Stimulated activated CD8-positive, alpha-beta memory T cell treated with anti-CD3 and anti-CD28 coated beads, Interleukin-4, amount 100 ng/mL, for 1 hour (primary cell): ENCODE measurements at regions not wholly inside any gene's neighbourhood (a gene's known extent, or its start where the extent isn't known, plus 50 kb on each side); places are given as distances from the start of the nearest gene placed in this dataset.

Experiments
- DNase-seq, 2 donors: peaks; one replicate each; pipeline ENCODE4 v3.0.0-alpha.2; 2020; ENCODE audit warnings: low read depth in 2 of 2, low spot score in 1 of 2

DNA sequence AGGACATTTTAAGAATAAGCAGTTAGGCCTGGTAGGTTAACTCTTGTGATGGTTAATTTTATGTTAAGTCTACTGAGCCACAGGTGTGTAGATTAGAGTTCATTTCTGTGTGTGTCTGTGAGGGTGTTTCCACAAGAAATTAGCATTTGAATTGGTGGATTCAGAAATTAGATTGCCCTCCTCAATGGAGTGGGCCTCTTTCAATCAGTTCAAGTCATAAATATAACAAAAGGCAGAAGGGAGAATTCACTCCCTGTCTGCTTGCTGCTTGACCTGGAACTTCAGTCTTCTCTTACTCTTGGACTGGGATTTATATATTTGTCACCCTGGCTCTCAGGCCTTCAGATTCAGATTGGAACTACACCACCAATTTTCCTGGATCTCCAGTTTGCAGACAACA lies 55.3 kb upstream of the POM121L12 start:
- DNase-seq, result no peak

DNA sequence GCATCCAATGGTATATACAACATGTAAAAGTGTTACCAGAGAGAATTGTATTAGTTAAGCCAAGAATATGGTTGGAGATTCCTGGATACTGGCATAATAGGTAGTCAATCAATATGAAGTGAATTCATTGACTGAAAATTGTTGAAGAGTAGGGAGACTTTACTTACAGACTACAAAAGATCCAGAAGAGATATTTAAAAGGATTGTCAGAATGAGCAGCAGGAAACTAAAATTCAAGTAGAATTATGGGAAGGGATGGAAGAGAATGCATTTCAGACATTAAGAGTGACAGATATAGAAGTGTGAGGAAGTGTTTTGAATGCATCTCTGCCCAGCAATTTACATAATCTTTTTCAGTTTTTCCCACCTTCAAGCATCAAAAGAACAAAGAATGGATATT lies 62.3 kb upstream of the POM121L12 start:
- DNase-seq, result no peak

DNA sequence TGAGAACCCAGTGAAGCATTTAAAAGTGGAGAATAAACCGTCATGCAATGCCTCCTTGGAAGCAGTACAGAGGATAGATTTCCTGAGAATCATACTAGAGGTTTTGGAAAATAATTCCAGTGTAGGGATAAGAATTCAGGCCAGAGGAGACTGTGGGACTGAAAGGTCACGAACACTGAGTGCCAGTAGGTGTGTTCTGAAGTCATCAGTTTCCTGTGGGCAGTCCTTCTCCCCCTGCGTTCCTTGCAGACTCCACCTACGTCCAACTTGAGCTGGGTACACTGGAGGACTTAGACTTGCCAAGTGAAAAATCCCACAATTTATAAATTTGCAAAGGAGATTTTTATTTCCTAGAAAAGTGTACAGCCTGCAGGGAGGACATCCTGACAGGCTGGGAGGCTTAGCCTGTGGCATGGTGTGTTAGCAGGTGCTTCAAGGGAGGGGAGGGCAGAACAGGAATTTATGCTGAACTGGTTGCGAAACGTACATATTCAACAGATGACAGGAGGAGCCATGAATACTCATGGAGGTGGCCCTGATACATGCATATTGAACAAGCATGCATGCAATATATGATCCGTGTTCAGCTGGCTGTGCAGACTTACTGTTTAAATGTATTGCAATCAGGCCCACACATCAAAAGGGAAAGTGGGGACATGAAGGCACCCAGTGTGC lies 72.9 kb upstream of the POM121L12 start:
- DNase-seq, result no peak

DNA sequence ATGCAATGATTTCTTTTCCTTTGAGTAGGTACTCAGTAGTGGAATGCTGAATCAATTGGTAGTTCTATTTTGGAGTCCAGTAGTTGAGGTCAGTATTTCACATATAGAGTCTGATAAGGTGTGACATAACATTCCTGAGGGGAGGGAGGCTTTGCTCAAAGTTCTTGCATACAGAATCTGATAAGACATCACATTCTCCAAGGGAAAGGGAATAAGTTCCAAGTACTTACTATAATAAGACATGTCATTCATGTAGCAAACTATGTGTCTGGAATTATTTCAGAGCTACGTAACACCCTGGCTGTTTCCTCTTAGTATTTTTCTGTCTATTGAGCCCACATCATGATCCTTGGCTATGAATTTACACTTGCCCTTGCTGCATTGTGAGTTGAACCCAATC lies 74.3 kb upstream of the POM121L12 start:
- no peak for DNase-seq

DNA sequence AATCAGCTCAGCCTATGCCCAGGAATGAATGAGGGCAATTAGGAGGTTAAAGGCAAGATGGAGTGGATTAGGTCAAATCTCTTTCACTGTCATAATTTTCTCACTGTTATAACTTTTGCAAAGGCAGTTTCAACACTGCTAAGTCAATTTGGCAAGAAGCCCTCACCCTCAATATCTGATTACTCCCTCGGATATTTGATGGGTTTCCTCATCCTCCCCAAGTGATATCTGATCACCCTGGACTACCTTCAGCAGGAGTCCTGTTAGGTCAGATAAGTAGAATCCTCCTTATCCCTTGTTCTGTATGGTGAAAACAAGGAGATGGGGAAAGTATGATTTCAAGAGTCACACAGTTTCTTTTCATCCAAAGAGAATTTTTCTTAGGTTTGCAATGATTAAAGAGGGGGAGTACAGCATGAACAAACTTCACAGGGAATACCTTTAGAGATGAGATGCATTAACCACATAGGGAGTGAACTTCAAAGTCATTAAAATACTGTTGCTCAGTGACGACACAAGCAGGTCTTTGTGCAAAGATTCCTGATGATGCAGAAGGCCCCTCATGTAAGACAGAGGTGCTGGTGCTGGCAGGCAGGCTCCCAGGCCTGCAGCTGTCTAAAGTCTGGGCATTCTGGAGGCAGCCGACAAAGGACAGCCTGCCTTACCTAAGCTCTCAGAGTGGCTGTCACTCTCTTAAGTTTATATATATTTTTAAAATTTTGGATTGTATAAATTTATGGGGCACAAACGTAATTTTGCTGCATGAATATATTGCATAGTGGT lies 75.4 kb upstream of the POM121L12 start:
- no peak for DNase-seq

DNA sequence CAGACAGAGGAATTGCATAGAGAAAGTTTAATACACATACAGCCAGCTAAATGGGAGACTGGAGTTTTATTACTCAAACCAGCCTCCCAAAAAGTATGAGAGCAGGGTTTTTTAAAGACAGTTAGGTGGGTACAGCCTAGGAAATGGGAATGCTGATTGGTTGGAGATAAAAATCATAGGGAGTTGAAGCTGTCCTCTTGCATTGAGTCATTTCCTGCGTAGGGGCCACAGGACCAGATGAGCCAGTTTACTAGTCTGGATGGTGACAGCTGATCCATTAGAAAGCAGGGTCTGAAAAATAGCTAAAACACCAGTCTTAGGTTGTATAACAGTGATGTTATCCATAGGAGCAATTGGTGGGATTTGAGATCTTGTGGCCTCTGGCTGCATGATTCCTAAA lies 76.1 kb upstream of the POM121L12 start:
- no peak for DNase-seq

DNA sequence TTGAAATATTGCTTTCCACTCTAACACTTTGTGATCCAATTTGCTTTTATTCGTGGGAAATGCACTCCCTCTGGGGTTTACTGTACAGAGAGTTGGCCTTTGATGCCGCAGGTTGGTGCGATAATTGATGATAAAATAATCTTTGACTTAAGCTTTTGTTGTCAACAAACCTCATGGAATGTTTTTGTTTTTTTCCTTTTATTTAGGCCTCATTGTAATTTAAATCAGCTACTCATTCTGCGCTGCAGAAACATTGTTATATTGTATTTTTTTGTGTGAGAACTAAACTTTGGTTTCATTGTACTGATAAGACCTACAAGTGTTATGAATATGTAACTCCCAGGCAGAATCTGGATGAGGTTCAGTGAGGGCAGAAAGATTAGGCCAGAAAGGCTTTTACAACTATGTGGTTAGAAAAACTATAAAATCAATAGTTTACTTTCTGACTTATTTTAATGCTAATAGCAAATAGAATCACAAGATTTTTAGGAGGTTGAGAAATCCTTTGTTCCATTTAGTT lies 76.8 kb upstream of the POM121L12 start:
- DNase-seq, result no peak

DNA sequence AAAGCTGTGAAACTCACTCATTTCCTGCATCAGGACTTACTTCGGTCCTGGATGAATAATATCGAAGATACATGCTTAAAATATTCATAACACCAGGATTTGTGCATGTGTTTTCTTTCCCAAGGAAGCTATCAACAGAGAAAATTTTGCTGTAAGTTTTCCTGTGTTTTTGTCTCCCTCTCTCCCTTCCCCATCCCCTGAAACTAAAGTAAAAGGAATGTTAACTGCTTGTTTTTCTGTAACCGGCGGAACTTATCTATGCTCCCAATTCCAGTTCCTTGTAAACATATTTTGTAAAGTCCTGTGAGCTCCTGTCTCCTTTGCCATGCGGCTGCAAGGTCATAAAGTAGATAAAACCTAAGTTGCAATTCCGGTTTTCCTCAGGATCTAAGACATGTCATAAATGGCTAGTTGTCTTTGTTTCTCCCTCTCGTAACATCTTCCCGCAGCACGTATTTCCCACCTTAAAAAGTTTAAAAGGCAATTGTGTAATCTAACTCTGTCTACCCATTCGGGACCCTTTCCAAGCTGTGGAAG lies 79.0 kb upstream of the POM121L12 start:
- DNase-seq, result no peak

DNA sequence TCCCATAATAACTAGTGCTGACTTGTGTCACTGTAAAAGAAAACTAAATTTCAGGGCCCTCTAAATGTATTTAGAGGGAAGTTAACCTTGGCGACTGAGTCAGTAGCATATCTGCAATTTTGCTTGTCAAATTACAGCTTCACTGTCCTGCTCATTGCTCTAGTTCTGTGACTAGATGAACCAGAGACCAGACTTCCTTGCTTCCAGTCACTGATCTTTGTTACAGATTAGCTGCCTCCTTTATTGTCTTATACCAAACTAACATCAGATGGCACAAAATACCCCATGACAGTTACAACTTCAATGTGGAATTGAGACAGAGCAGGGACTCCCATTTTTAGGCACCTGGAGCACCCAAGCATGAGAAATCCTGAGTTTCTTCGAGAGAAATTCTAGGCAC lies 79.9 kb upstream of the POM121L12 start:
- DNase-seq, result no peak

DNA sequence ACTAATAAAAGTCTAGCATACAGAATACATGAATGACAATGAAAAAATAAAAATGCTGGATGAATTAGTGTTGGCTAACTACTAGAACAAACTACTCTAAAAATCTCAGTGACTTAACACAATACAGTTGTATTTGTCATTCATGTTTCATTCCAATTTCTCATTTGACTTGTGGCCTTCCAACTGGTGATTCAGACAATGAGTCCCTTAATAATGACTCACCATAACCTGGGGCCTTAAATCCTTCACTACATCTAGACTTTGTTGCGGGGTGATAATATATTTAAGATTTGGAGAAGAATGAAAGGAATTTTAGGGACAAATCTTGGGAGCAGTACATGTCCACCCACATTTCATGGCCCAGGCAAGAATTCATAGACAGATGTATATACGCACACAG lies 90.5 kb upstream of the POM121L12 start:
- no peak for DNase-seq

DNA sequence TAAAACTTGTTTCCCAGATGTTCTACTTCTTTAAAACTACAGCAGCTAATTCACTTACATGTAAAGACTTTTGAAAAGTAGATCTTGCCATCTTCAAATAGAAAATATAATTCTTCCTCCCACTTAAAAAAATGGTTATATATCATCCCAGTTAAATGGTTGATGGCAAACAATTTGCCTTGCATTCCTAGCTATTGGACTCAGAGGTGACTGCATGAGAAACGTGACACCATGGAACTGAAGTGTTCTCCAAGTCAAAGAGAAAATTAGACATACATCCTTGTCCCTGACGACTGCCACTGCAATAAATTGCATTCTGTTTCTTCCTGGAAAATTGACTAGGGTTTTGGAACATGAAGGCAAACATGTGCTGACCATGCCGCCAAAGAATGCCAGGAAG lies 95.0 kb upstream of the POM121L12 start:
- no peak for DNase-seq

DNA sequence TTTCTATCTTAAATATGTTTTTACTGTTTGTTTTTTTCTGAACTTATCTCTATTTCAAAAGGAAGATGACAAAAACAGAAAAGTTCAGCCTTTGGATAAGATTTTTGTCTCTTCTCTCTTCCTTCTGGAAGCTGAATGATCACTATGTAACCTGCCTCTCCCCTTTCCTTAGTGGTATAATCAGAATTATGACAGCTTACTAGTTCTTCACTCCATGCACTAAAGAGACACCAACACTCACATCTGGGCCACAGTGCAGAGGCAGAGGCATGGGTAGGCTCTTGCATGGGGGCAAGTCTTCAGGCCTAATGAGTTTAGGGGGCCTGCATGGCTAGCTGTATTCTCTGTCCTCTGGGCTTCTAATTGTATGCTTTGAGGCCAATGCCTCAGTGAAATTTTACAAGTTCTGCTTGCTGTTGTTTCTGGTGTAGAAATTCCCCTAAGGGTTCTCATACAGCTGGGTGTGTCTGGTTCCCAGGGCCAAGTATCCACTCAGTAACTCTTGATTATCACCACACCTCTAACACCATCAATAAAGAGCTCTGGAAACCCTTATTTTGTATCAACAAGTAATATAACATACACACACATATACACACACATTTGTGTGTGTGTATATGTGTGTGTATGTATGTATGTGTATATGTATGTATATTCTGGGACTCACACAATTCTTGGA lies 96.8 kb upstream of the POM121L12 start:
- DNase-seq, result no peak

DNA sequence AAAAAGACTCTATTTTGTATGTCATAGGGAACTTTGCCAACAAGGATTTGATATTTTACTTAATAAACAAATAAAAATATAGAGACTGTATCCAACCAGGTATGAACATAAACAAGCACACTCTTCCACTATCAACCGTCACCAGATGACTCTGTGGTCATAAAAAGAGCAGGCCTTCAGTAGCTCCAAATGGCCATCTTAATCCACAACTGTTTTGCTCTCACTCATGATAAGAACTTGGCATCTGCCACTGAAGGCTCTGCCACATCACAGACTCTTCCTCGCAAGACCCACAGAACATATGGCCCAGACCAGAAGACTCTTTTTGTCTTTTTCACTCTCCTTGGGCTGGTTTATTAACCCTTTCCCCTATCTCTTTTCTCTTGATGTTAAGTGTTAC lies 98.7 kb upstream of the POM121L12 start:
- no peak for DNase-seq

DNA sequence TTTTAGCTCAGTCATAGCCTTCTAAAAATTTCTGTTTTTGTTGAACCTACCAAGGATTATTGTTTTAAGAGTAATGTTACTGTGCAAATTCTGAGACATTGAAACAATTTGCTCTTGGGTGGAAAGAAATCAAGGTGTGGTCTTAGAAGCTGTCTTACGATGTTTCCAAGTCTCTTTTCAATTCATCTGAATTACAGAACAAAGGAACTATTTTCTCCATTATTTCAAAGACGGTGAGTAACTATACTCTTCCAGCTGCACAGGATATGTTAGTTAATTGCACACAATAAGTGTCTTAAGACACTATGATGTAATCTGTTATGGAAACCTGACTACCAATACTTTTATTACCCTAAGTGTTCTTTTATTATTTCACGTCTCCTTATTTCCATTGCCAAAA lies 106.8 kb upstream of the POM121L12 start:
- no peak for DNase-seq

DNA sequence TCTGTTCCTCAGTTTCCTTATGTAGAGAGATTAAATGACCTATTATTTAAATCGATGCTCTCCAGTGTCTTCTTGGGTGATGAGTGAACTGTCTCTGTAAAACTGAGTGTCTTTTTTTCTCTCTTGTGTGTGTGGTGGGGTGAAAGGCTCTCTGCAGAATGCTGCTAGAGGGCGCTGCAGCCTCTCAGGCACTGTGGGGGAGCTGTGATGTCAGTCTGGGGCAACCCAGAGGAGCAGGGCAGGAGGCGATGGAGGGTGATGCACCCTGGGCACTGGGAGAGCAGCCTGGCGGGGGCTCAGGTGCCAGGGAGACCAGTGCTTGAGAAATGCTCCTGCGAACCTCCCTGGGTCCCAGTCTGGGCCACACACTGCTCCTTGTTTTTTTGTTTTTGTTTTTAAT lies 110.1 kb upstream of the POM121L12 start:
- DNase-seq, result no peak

DNA sequence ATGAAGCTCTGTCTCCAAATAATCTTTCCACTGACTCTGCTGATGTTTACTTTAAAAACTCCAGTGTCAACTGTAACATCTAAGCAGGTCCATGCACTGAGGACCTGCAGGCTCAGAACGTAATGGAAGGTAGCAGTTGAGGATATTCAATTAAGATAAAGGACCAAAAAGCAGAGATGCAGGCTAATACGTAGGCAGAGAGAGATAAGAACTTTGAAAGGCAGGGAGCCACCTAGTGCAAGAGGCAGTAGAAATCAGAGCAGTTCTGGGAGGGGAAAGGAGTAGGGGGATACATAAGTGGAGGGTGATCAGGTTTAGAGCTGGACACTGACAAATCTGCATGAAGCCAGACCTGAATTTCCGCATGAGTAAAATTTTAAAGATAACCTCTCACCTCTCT lies 114.5 kb upstream of the POM121L12 start:
- no peak for DNase-seq

DNA sequence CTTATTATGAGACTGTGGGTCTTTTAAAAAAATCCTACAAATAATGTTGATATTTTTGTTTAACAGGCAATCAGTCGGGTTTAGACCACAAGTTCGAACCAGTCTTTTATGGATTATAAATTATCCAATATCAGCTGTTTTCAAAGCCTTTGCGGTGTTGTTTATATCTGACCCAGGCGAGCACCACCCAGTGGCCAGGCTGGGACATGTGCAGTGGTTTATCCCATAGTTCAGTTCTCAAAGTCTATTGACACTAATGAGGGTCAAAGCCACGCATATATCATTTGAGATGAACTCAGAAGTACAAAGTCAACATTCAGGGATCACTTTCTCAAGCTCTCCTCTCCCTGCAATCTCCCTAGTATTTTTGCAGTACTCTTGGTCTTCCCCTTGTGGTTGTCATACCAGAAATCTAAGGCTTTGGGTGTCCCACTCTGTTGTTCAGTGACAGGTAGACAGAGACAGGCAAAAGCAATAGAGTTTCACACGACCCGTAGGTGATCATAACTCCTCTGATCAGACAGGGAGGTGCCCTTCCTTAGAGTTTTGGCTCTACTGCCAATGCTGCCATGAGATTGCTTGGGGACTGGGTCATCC lies 117.4 kb upstream of the POM121L12 start:
- no peak for DNase-seq

DNA sequence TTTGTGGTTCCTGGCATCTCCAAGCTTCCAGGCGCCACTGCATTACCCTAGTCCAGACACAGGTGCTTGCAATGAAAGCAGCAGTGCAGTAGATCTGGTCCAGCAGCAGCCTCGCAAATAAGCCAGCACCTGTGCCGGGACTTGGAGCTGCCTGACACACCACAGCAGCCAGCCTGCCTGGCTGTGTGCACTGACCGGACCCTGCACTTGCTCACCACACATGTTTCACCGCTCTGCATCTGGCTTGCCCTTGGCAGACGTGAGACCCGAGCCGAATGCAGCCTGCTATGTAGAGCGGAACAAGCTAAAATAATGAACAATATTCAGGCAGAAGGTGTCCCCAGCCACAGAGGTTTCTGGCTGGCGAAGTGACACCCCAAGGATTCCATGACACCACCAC lies 123.6 kb upstream of the POM121L12 start:
- no peak for DNase-seq

DNA sequence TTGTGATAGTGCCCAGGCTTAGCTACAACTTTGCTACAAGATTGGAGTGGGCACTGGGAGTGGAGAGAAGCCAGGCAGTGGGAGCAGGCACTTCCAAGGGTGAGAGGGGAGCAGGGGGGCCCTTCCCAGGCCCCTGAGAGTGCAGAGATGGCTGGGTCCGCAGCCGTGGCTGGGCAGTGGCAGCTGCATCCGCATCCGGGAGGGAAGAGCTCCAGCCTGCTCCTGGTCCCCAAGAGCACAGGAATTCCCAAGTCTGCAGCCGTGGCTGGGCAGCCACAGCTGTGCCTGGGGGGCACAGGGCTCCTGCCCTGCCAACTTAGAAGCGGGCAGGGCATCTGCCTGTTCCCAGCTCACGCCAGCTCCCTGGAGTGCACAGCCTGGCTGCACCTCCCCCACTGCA lies 124.1 kb upstream of the POM121L12 start:
- DNase-seq, result no peak

DNA sequence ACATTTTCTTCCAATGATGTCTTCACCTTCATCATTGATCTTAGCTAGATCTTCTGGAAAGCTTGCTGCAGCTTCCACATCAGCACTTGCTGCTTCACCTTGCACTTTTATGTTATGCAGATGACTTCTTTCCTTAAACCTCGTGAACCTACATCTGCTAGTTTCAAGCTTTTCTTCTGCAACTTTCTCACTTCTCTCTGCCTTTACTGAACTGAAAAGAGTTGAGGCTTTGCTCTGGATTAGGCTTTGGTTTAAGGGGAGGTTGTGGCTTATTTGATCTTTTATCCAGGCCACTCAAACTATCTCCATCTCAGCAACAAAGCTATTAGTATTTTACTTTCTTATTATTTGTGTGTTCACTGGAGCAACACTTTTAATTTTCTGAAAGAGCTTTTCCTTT lies 125.5 kb upstream of the POM121L12 start:
- DNase-seq, result no peak

DNA sequence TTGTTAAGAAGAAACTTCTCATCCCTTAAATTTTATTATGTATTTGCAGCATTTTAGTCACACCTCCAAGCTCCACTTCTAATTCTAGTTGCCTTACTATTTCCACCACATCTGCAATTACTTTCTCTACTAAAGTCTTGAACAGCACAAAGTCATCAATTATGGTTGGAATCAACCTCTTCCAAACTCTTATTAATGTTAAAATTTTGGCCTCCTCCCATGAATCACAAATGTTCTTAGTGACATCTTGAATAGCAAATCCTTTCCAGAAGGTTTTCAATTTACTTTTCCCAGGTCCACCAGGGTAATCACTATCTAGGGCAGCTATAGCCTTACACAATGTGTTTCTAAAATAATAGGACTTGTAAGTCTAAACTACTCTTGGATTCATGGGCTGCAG lies 126.3 kb upstream of the POM121L12 start:
- no peak for DNase-seq

DNA sequence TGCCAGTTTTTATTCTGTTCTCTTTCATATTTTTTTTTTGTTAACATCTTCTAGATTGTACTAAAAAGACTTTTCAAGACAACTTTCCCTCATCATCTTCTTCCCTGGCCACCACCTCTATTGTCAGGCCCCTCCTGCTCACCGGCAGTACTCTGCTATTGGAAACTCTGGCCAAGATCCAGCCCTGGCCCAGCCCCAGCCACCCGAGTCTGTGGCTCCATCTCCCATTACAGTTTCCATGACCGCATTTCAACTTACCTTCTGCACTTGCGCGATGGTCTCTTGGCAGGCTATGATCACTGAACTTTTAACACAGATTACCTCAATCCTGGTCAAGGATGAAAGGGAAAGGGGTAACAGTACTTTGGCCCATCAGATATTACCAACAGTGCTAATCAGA lies 137.7 kb upstream of the POM121L12 start:
- DNase-seq, result no peak
